GM08714 (cell line): ENCODE measurements at regions not wholly inside any gene's neighbourhood (a gene's known extent, or its start where the extent isn't known, plus 50 kb on each side); places are given as distances from the start of the nearest gene placed in this dataset.
"Not testable (repeated sequence)": the region's sequence is repeated elsewhere in the genome, so short reads cannot be mapped to it uniquely, and the experiment has no call there.

Experiments used
- H3K4me3 ChIP-seq: fragments of 200-500 bp; sonication (Bioruptor generic); 2 replicates; pipeline ENCODE4 v1.5.1; 2014; ENCODE audit warnings: mild to moderate bottlenecking, low read length, inconsistent platforms
- ZNF274 ChIP-seq: IDR thresholded peaks from 2 replicates; pipeline ENCODE4 v1.6.1; 2012; ENCODE audit warnings: mild to moderate bottlenecking, low read depth, low read length

DNA sequence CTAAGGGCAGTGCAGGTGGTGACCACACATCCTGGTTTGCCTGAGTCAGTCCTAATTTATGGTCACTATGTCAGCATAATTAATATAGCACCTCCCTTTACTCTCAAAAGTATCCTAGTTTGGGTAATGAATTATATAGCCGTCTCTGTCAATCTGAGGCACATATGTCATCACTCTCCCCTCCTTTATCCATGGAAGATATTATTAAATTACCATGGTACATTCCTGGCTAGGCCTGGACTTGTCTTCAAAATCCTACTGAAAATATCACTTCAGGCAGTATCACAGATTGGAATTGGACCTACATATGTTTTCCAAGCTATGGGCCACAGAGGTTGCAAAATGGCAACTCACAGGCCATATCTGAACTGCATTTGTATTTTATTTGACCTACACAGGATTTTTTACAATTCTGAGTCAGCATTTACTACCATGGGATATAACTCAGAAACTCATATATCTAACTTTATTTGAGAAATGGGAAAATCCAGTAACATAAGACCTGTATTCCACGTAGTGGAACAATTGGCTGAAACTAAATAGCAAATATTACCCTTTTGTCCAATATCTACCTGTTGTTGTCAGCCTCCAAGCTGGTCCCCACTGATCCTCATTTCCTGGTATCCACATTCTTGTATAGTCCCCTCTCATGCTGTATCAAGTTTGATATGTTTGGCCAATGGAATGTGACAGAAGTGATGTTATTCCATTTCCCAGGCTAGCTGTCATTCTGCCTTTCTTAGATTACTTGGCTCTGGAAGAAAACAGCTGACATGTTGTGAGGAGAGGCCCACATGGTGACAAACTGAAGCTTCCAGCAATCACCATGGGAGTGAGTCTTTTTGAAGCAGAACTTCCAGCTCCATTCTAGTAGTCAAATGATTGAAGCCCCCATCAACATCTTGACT lies 102.5 kb upstream of the MDM1 start:
- H3K4me3 ChIP-seq = no peak overlapping the region
- no peak for TF ChIP-seq ZNF274

- no peak overlapping the region for H3K4me3 ChIP-seq
- no peak for TF ChIP-seq ZNF274
Measured at GRCh38 chr12:68435299-68435637, 103.1 kb upstream of the MDM1 start.

- no peak overlapping the region for H3K4me3 ChIP-seq
- TF ChIP-seq ZNF274 = no peak
Measured at GRCh38 chr12:68435816-68436215, 103.7 kb upstream of the MDM1 start.

DNA sequence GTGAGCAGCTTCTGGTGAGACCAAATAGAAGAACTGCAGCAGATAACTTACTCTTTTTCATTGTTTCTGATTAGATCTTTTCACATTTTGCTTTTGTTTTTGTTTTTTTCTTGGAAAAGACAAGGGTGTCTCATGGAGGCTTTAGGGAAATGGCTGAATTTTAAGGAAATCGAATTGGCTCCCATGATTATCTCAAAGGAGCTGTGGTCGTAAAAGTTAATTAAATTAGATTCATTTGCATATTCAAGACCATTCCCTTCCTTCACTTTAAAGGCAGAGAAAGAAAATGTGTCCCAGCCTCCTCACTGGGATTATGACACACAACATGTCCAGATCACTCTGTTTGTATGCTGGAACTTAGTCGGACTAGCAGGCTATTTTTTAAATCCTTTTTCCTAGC lies 106.4 kb upstream of the MDM1 start:
- TF ChIP-seq ZNF274 = no peak
- no peak overlapping the region for H3K4me3 ChIP-seq

DNA sequence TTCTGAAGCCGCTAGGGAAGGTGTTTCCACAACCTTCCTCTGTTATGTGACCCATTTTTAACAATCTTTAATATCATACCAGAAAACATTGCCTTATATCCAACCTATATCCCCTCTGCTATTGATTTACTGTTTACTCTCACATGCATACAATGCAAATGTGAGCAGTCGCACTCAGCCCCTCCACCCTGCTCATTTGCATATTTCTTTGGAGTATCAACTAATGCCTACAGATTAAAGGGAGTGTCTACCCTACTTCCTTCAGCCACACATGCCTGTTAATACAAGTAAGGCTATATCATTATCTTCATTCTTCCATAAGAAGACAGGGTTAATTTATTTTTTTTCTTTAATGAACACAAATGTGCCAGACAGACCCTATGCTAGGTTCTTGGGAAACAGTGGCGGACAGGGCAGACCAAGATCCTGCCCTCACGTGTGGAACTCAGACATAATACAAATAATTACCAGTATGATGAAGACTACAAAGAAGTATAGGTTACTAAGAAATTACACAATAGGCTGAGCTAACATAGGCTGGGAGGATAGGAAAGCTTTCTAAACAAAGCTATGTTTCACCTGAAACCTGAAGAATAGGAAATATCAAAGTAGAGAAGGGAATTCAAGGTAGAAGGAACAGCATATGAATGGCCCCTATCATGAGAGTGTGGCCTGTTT lies 107.3 kb upstream of the MDM1 start:
- no peak for TF ChIP-seq ZNF274
- H3K4me3 ChIP-seq = no peak overlapping the region

DNA sequence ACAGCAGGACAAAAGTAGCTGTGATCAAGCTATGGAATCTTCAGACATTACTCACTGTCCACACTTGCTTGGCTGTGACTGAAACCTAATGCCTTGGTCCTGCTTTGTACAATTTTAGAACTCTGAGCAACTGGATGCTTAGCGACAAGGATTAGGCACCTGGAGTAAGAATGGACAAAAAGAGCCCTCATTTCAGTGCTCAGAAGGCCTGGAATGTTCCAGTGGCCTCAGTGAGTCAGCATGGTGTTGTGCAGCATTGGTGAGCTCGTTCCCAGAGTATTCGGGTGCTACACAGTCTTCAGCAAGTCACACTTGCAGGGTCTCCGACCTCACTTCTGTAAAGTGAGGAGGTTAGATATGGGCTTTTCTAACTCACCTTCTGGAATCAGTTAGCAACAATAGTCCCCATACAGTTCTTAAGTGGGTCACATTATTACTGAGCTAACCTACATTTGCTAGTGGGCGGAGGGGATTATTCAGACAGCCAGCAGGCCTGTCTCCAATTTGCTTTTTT lies 108.0 kb upstream of the MDM1 start:
- no peak for TF ChIP-seq ZNF274
- H3K4me3 ChIP-seq = no peak overlapping the region

GRCh38 chr12:68441167-68441566 lies 109.0 kb upstream of the MDM1 start:
- H3K4me3 ChIP-seq = peak overlapping the region; percentile 12; the same call in 1 of the 2 replicates
- TF ChIP-seq ZNF274 = no peak

- H3K4me3 ChIP-seq = not testable (repeated sequence)
Measured at GRCh38 chr12:68442353-68442972, 110.3 kb upstream of the MDM1 start.

DNA sequence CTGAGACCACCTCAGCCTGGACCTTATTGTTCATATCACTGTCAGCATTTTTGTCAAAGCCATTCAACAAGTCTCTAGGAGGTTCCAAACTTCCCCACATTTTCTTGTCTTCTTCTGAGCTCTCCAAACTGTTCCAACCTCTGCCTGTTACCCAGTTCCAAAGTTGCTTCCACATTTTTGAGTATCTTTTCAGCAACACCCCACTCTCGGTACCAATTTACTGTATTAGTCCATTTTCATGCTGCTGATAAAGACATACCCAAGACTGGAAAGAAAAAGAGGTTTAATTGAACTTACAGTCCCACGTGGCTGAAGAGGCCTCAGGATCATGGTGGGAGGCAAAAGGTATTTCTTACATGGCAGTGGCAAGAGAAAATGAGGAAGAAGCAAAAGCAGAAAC lies 111.5 kb upstream of the MDM1 start:
- not testable (repeated sequence) for H3K4me3 ChIP-seq

DNA sequence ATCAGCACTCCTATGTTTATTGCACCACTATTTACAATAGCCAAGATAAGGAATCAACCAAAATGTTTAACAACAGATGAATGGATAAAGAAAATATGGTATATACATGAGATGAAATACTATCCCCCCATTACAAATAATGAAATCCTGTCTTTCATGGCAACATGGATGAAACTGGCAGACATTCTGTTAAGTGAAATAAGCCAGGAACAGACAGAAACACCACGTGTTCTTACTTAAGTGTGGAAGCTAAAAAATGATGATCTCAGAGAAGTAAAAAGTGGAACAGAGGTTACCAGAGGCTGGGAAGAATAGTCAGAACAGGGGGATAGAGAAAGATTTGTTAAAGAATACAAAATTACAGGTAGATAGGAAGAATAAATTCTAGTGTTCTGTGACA lies 113.7 kb upstream of the MDM1 start:
- no peak for TF ChIP-seq ZNF274

GRCh38 chr12:68446384-68446783 lies 114.2 kb upstream of the MDM1 start:
- no peak overlapping the region for H3K4me3 ChIP-seq
- no peak for TF ChIP-seq ZNF274

More for the DNA sequence above, 113.7 kb upstream of the MDM1 start:
- no peak overlapping the region for H3K4me3 ChIP-seq

DNA sequence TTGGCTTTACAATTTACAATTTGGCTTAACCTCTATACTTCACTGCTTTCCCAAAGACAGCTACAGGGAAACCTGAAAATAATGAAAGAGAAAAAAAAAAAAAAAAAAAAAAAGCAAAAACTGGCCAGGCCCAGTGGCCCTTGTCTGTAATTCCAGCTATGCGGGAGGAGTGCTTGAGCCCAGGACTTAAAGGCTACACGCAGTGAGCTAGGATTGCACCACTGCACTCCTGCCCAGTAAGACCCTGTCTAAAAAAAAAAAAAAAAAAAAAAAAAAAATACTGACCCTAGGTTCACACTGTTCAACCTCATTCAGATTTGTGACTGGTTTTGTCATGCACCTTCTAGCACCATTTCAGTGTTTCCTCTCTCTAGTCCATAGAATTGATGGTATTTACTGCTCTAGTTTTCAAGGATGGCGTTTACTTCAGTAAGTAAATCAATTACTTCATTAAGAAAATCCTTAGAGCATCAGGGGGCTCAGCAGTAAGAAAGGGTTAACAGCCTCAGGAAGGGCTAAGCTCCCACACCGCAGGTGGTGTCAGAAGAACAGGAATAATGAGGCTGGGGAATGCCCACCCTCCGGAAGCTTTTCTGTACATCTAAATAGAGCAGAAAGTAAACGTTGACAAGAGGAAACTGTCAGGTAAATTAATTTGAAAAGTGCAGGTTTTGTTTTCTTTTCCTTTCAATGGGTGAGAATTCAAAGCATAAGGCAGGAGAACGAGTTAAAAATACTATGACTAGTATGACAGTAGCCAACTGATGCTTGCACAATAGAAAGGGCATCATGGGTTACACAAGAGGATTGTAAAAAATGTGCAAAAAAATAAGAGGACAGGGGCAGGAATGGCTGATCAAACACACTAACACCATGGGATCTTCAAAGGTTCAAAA lies 115.0 kb upstream of the MDM1 start:
- H3K4me3 ChIP-seq = no peak overlapping the region
- TF ChIP-seq ZNF274 = no peak

DNA sequence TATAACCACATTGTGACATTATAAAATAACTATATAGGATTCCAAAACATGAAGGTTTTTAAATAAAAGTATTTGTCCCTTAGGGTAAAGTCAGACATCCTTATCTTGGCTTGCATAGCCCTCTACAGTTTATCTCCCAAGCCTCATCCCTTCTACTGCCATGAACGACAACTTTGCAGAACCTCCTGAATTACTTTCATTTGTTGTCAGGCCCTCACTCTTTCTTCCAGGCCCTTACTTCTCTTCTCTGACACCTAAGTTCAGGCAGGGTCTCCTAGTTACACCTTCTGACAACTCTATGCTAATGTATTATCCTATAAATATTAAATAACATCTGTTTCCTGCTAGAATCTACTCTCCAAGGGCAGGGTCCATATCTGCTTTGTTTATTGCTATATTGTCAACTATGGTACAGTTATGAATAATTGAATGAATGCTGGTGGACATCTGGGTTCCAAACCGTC lies 115.7 kb upstream of the MDM1 start:
- H3K4me3 ChIP-seq = no peak overlapping the region
- TF ChIP-seq ZNF274 = no peak

DNA sequence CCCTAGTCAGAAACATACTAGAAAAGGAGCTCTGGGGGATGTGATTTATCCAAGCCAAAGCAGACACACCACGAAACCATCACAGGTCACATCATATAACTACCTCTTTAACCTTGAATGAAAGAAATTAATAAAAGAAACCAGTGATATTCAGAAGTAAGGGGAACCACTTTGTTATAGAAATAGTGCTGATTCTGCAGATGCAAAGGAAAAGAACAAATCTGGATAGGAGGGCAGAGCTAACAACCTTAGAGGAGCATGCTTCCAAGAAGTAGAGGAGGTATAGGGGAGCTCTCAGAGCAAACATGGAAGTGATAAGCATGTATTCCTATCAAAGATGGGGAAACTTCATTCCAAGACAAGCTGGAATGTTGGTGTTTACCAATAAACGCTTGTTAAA lies 117.0 kb upstream of the MDM1 start:
- no peak for TF ChIP-seq ZNF274
- H3K4me3 ChIP-seq = no peak overlapping the region
